ENCODE measurements at regions not wholly inside any gene's neighbourhood (a gene's known extent, or its start where the extent isn't known, plus 50 kb on each side); places are given as distances from the start of the nearest gene placed in this dataset.

DNA sequence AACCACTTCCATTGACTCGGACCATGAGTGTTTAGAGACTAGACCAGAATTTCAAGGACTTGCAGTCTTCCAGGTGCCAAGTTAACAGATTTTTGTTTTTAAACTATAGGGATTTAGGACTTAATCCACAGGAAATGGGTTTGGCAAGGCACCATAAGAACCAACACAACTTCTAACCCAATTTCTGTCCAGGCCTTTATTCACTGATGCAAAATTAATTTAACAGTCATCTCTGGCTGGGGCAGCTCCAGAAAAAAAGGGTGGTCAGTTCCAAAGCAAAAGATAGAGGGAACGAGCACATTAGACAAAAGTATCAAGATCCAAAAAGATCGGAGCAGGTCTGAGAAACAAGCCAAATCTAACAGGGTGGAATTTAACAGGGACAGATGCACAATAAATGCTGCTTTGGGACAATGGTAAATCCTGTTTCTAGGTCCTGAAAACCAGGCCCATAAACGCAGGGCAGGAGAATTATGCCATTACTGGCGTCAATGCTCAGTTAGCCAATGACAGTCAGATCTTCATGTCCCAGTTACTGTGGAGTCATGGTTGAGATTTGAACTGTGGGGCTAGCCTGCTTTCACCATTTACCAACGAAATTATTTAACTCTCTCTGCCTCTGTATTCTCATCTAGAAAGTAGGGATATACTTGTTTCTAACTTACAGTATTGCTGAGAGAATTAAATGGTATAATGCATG is 590.8 kb upstream of the BRINP1 start:
- TF ChIP-seq, protein P1, sequence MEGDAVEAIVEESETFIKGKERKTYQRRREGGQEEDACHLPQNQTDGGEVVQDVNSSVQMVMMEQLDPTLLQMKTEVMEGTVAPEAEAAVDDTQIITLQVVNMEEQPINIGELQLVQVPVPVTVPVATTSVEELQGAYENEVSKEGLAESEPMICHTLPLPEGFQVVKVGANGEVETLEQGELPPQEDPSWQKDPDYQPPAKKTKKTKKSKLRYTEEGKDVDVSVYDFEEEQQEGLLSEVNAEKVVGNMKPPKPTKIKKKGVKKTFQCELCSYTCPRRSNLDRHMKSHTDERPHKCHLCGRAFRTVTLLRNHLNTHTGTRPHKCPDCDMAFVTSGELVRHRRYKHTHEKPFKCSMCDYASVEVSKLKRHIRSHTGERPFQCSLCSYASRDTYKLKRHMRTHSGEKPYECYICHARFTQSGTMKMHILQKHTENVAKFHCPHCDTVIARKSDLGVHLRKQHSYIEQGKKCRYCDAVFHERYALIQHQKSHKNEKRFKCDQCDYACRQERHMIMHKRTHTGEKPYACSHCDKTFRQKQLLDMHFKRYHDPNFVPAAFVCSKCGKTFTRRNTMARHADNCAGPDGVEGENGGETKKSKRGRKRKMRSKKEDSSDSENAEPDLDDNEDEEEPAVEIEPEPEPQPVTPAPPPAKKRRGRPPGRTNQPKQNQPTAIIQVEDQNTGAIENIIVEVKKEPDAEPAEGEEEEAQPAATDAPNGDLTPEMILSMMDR (IDR thresholded peaks at IDR 0.05; ENCODE audit: low read depth, low read length, poor library complexity, severe bottlenecking), result no peak
- no peak for TF ChIP-seq EZH2phosphoT487 (IDR thresholded peaks at IDR 0.05; ENCODE audit: borderline replicate concordance, low read length)

Measured in DOHH2 (cell line).